Activated naive CD4-positive, alpha-beta T cell treated with anti-CD3 and anti-CD28 coated beads, Interleukin-2, amount 50 U/mL, for 16 hours (primary cell): ENCODE measurements at regions not wholly inside any gene's neighbourhood (a gene's known extent, or its start where the extent isn't known, plus 50 kb on each side); places are given as distances from the start of the nearest gene placed in this dataset.
"Not testable (repeated sequence)": the region's sequence is repeated elsewhere in the genome, so short reads cannot be mapped to it uniquely, and the experiment has no call there.

ENCODE experiments used
- DNase-seq: peaks from one replicate; pipeline ENCODE4 v3.0.0-alpha.2; 2020

- no peak for DNase-seq
These were observed 1653.3 kb upstream of the PCDH7 start for GRCh38 chr4:29066861-29067260.

- DNase-seq = no peak
These were observed 1646.6 kb upstream of the PCDH7 start for GRCh38 chr4:29073571-29073970.

- no peak for DNase-seq
These were observed 1644.8 kb upstream of the PCDH7 start for GRCh38 chr4:29075366-29075765.

- no peak for DNase-seq
These were observed 1640.9 kb upstream of the PCDH7 start for GRCh38 chr4:29079260-29079659.

GRCh38 chr4:29081234-29081955 lies 1638.8 kb upstream of the PCDH7 start:
- DNase-seq = no peak

- DNase-seq = no peak
These were observed 1637.5 kb upstream of the PCDH7 start for GRCh38 chr4:29082684-29083083.

GRCh38 chr4:29085748-29086147 lies 1634.4 kb upstream of the PCDH7 start:
- DNase-seq = no peak

GRCh38 chr4:29104694-29105093 lies 1615.5 kb upstream of the PCDH7 start:
- DNase-seq = no peak

GRCh38 chr4:29113960-29114359 lies 1606.2 kb upstream of the PCDH7 start:
- no peak for DNase-seq

GRCh38 chr4:29117231-29117722 lies 1602.9 kb upstream of the PCDH7 start:
- not testable (repeated sequence) for DNase-seq

- no peak for DNase-seq
These were observed 1598.6 kb upstream of the PCDH7 start for GRCh38 chr4:29121586-29121985.

- no peak for DNase-seq
These were observed 1591.4 kb upstream of the PCDH7 start for GRCh38 chr4:29128810-29129209.

- DNase-seq = no peak
These were observed 1588.9 kb upstream of the PCDH7 start for GRCh38 chr4:29131304-29131703.

- no peak for DNase-seq
These were observed 1577.5 kb upstream of the PCDH7 start for GRCh38 chr4:29142708-29143107.

GRCh38 chr4:29151584-29151983 lies 1568.6 kb upstream of the PCDH7 start:
- DNase-seq = no peak

- no peak for DNase-seq
These were observed 1566.5 kb upstream of the PCDH7 start for GRCh38 chr4:29153642-29154041.

- DNase-seq = no peak
These were observed 1544.9 kb upstream of the PCDH7 start for GRCh38 chr4:29175291-29175690.

GRCh38 chr4:29199025-29199424 lies 1521.1 kb upstream of the PCDH7 start:
- no peak for DNase-seq

- DNase-seq = no peak
These were observed 1520.7 kb upstream of the PCDH7 start for GRCh38 chr4:29199485-29199884.

- no peak for DNase-seq
These were observed 1507.1 kb upstream of the PCDH7 start for GRCh38 chr4:29213020-29213419.

GRCh38 chr4:29220761-29221160 lies 1499.4 kb upstream of the PCDH7 start:
- DNase-seq = no peak

- no peak for DNase-seq
These were observed 1495.3 kb upstream of the PCDH7 start for GRCh38 chr4:29224911-29225310.

- no peak for DNase-seq
These were observed 1479.5 kb upstream of the PCDH7 start for GRCh38 chr4:29240641-29241040.

- DNase-seq = no peak
These were observed 1477.1 kb upstream of the PCDH7 start for GRCh38 chr4:29243054-29243453.

- no peak for DNase-seq
These were observed 1476.3 kb upstream of the PCDH7 start for GRCh38 chr4:29243851-29244250.
